EL (cell line): ENCODE measurements at regions not wholly inside any gene's neighbourhood (a gene's known extent, or its start where the extent isn't known, plus 50 kb on each side); places are given as distances from the start of the nearest gene placed in this dataset.
A peak's percentile ranks its signal among the peaks of the same experiment; 100 is the strongest.

Experiments used
- DNase-seq: peaks from one replicate; pipeline ENCODE4 v3.0.0-alpha.2; 2016

DNA sequence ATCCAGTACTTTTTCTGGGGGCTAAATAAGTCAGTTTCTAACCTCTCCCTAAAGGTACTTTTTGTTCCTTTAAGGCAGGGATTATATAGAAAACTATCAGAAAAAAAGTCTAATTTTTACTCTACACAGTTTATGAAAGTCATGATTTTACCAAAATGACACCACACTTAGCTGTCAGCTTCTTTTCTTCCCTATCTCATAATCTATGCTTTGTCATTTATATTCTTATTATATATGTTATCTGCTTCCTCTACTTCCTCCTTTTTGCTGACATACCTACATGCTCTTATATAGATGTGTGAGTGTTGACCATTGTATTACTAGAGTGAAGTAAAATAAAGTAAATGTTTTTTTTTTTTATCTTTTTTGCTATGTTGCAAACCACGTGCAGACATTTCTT is 203.9 kb upstream of the CHRM2 start:
- no peak for DNase-seq

DNA sequence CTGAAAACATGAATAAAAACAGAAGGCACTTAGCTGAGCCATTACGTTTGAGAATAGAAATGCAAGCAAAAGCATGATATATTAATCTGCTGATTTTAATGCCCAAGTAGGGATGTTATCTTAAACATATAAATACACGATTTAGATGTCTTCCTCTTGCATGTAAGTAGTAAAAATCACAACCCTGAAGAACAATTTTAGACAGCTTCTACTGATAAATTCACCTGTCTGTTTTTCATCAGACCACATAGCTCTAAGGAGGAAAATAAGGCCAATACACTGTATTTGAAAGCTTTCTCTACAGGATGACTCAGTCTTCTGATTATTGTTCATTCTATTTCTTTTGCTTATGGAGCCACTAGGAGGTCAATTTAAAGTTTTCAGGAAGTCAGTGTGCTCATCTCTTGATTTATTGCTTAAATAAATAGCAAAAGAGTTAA is 210.9 kb upstream of the CHRM2 start:
- peak; percentile 41 for DNase-seq

DNA sequence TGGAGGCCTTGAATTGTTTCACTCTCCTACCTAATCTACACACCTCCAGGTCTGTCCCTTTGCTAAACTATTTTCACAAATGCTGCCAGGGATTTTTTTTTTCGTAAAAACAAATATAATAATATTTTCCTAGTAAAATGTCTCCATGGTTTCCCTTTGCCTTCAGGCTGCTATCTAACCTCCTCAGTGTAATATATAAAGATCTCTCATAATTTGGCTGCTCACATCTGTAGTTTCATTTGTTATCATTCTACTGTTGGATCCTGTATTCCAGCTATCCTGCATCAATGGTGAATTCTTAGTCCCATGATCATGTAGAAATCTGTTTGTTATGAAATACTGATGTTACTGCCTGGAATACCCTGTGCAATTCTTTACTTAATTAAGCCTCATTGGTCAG is 211.9 kb upstream of the CHRM2 start:
- no peak for DNase-seq

DNA sequence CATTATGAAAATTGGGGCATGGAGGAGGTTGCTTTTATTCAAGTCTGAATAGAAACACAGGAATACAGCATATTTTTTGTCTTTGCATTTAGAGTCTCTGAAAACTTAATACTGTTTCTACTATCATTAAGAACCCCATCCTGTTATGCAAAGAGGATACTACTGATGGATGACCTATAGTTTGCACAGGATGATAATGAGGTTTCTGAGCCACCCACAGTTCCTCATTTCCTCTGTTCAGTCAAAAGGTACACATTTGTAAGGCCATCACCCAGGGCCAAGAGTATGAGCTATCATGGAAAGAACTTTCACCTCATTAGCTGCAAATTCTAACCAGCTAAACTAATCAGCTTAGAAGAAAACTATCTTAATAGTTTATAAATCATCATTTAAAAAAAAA is 213.0 kb upstream of the CHRM2 start:
- DNase-seq = no peak

DNA sequence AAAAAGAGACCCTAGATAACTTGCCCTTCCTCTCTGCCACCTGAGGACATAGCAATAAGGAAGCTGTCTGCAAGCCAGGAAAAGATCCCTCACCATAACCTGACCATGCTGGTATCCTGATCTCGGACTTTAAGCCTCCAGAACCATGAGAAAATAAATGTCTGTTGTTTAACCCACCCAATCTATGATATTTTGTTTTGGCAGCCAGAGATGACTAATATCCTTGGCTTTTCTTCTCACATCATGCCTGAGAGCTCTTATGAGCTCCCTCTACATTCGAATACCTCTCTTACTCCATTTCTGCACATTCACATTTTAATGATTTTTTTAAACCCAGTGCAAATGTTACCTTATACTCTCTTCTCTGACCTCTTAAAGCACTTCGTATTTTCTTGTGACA is 214.0 kb upstream of the CHRM2 start:
- DNase-seq = peak; percentile 52

DNA sequence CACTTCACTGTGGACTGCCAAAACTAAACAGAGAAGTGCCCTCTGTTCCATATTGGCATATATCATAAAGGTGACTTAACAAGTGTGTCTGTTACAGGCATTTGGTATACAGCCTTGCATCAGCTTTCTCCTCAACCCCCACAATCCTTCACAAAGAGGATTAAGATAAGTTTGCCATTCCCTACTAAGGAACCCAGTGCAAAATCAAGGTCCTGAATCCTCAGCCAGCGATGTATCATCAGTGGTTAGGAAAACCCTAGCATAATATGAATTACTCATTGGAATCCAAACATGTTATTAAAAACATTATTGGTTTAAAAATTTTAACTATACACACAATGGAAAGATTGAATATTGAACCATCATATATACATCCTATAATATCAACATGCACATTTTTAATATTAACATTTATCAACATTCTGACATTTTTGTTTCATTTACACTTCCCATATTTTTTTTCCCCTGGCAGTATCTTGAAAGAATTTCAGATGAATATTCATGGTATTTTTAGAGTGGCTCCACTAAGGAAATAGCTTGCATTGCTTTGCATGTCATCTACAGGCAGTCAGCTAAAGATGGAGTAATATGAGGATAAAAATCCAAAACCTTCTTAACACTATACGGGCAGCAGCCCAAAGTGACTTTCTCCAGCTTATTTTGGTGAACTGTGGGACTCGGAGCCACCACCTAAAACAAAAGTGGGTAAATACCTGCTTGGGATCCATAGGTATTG is 215.6 kb upstream of the CHRM2 start:
- peak; percentile 51 for DNase-seq

DNA sequence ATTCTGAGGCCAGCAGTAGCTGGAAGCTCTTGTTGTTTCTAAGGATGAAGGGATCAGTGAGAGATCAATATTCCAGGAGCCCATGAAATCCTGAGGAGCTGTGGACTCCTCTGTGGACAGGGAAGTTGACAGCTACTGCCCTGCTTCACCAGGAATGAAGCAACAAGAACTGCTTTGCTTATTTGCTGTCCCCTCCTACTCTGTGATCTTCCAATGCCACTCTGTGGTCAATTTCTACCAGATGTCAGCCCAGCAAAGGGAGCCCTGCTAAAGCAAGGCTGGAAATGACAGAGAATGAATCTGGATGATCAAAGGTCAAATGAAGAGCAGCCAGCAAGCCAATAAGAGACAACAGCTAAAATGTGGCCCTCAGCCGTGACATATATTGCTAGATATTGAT is 227.5 kb upstream of the CHRM2 start:
- no peak for DNase-seq

DNA sequence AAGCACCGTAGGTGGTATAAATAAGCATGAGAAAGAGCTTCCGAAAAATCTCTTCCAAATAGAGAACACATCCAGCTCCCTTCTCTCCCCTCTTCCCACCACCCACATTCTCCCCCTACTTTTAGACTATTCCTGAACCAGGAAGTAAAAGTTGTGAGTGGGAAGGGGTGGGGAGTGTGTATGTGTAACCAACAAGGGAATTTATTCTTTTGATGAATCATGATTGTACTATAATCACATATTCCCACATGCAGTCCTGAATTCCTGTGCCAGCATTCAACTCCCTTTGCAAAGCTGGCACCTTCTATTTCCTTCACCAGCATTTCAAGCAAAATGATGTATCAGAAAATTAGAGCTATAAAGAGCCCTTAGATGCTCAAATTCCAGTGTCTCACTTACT is 230.6 kb upstream of the CHRM2 start:
- DNase-seq = peak; percentile 47

DNA sequence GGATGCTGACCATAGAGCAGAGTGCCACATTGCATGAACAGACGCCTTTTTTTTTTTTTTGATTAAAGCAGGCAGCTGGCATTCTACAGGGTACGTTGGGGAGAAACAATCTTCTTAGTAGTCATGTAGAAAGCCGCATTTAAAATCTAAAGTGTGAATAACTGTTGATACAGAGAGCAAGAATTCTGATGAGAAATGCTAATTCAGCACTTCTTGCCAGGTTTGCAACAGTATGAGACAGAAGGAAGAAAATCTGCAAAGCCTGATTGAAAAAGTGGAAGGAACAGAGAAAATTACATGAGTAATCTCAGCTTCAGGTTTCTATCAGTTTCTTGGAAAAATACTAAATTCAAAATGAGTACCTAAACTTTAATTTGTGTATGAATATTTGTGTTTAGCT is 232.7 kb upstream of the CHRM2 start:
- DNase-seq = no peak

DNA sequence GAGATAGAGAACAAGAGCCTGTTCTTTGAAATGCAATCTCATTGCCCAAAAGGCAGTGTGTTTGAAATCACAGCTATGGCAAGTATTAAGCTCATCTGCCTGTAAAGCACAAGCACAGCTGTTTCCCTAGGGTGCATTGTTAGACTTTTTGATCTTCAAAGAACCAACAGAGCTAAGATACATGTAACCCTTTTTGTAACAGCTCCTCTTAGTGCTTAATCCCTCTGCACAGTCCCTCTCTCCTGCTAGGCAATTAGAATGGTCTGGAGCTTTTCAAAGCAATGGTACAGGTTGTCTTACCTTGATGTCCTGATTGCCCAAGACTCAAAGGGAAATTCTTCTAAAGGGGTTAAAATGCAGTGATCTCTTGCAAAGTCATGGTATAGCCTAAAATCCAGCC is 249.6 kb upstream of the CHRM2 start:
- DNase-seq = no peak

DNA sequence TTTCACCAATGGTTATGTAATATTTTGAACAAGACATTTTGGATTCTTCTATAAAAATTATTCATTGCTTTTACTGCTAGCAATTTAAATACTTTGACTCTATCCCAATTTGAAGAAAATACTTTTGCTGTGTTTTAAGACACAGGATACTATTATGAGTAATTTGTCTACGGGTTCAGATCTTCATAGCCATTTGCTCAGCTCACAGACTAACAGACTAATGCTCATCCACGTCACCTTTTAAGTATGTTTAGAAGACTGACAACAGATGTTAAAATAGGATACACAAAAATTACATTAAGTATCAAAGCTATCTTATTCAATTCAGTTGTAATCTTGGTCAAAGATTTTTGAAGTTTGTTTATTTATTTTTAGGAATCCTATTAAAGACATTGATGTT is 251.3 kb upstream of the CHRM2 start:
- DNase-seq = peak; percentile 72

DNA sequence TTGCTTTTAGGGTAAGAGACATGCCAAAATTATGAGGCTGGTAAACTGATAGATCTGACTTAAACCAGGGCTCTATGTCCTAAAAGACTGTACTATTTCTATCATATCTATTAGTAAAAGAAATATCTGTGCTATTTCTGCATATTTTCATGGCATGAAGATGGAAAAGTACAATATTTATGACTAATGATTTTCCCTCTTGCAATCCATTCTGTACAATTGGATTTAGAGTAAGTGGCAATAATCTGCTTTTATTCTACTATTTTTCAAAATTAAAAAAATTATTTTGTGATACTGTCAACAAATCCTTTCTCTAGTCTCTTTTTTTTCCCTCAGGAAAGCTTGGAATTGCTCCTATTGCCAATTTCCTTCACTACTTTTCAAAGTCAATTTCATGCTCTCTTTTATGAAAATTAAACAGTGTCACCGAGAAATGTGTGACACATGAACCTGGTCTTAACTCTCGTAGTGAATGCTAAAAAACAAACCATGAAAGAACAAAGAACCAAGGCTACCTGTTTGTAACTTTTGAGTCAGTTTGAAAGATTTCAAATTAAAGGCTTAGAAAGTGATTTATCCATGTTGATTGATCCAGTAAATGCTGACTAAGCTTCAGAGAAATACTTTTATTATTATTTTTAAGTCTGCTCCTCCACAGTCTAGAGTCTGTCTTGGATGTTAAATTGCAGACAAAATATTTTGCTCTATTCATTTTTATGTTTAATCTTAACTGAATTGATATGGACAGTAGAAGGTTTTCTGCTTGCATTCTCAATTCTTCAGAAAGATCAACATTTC is 262.7 kb upstream of the CHRM2 start:
- no peak for DNase-seq

DNA sequence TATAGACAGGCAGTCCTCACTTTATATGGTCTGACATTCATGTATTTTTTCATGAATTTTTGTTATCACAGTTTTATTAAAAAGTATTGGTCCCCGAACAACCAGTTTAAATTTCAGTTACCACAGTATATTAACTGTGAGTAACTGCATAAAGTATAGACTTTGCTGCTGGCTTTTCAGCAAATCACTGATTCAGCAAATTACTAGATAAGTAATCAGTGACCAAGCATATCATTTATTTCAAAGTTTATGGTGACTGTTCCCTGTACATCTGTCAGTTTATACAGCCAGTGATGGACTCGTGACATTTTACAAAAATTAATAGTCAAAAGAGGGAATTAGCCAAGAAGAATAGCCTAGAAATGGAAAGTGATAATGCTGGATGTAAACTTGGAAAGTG is 266.7 kb upstream of the CHRM2 start:
- DNase-seq = no peak

DNA sequence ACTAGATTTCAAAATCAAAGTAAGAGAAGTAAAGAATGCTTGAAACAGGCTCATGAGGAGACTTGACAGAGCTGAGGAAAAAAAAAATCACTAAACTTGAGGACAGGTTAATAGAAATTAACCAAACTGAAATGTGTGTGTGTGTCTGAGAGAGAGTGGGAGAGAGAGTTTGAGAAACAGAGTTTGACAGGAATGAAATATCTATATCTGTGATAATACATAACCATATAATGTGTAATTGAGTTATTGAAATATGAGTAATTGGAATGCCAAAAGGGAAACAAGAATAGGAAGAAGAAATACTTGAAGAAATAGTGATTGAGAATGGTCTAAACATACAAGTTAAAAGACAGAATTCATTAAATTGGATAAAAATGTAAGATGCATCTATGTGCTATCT is 268.0 kb upstream of the CHRM2 start:
- no peak for DNase-seq

DNA sequence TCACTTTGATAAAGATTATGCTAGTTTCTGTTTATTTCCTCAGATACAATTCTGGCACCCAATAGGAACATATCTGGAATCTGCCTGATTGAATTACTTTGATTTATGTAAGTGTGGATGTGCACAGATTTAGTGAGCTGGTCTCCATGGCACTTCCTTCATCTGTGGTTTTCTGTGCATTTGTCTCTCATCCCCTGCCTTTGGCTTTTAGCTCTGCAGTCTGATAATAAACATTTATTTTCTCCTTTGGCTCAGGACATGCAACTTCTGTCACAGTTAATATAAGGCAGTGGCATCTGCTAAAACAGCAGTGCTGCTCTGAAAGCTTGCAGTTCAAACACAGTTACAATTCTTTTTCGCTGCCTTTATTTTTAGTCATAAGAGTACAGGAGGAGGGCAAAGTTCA is 273.7 kb upstream of the CHRM2 start:
- peak; percentile 4 for DNase-seq

DNA sequence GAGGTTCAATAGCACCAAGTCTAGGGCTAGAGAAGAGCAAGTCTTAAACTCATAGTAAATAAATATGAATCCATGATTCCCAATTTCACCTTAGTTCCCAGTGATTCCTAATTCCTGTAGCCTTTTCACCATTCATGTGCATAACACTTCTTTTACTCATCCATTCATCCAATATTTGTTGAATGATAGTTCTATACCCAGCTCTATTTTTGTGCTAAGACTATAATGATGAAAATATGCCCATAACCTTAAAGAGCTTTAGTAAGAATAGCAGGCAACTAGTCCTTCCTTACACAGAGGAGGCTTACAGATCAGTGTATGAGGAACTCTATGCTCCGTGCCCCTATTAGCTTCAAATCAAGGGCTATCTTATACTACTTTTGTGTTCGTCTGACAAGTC is 280.2 kb upstream of the CHRM2 start:
- peak; percentile 53 for DNase-seq

DNA sequence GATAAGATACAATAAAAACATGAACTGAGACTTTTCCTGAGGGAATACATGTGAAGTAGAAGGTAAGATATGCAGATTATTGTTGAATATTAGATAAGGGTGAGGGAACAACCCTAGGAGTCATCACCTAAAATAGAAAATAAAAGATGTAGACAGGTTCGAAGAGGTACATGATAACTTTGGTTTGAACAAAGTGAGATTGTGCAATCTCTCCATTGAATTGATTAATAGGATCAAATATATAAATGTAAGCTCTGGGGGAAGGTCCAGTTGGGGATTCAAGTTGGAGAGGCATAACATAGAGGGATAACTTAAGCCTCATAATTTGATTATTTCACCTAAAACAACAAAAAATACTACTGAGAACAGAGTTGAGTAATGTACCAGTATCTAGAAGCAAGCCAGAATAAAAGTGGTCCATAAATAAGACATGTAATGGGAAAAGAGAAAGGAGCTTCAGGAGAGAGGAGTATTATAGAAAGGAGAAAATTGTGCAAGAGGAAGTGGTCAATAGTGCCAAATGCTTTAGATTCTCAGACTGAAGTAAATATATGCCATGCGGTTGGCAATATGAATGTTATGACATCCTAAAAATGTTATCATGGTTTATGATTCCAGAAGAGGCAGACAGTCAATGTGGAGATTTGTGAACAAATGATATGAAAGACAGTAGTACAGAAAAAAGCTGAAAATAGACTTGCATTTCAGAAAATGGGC is 282.3 kb upstream of the CHRM2 start:
- DNase-seq = peak; percentile 71

DNA sequence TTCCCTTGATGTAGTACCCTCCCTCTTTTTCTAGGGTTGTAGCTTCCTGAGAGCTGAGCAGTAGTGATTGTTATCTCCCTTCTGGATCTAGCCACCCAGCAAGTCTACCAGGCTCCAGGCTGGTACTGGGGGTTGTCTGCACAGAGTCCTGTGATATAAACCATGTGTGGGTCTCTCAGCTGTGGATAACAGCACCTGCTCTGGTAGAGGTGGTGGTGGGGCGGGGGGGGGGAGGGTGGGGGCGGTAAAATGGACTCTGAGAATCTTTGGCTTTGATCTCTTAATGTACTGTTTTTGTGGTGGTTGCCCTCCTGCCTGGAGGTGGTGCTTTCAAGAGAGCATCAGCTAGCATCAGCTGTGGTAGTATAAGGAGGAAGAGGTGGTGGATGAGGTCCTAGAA is 302.0 kb upstream of the CHRM2 start:
- no peak for DNase-seq

DNA sequence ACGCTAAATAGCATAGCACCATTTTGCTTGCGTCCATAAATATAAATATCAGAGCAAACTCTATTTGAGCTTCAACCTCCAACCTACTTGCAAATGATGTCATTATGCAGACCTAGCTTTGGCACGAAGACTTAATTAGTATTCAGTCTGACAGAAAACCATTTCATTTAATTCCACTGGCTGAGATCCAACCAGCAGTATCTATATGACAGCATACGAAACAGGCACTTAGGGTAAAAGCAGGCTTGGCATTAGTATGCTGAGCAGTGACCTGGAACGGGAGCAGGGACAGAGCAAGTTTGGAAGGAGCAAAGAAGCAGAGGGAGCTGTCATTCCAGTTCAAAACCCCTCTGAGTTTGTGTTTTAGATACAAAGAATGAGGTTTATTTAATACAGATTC is 312.5 kb upstream of the CHRM2 start:
- DNase-seq = no peak

DNA sequence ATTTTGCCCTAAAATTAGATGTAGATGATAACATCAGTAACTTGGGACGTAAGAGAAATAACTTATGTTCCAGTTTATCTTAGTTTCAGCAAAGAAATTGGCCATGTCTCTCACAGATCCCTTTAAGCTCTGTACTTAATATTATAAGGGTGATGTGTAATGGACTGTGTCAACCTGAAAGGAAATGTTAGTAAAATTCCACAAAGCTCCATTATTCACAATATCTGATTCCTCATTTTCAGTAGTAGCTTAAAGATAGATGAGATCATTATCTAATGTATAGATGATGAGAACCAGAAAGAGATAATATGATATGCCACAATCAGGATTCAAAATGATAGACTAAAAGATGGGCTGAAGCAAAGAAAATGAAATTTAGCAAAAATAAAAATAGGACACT is 316.8 kb upstream of the CHRM2 start:
- DNase-seq = no peak

DNA sequence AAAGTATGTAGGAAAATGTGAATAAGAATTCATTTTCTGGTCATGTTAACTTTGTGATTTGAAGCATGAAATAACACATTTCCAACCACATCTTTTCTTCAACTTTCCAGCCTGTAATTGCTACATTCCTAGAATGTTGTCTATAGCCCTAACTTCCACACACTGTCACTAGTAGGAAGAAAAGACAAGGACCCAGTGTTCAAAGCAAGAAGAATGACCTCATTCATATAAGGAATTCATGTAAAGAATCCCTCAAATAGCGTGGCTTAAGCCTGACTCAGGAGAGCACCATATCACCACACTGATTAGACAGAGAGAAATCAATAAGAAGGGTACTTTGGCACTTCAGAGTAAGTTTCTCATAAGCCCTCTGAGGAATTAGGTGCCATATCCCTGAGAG is 318.7 kb upstream of the CHRM2 start:
- DNase-seq = no peak

DNA sequence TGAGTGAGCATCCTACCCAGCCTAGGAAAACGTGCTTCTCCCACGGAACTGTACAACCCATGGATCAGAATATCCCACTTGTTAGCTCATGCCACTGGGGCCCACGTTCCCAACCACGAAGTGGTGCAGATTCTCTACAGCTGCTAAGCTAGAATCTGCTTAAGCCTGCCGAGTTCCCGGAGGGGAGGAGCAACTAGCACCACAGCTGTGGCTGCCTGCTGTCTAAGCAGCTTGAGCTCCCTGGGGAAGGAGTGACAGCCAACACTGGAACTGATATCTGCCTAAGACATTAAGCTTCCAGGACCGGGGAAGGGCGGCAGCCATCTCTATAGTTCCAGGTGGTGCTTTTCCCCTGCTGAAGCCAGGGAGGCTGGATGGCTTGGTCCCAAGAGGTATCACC is 334.7 kb upstream of the CHRM2 start:
- DNase-seq = no peak

DNA sequence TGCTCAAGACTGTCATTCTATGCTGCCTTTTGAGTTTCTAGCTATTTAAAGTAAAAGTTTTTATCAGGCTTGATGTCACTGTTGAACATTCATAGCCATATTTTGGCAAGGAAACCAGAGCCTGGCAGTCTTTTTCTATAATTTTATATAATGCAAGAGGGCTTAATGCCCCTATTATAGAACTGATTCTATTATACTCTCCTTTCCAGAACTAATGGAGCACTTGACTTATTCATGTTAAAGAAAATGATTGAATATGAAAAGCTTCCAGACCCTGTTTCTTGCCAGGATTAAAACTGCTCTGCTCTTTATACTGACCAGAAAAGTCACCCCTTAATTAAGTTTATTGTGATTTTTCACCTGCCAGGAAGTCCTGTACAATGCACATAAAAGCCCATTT is 337.6 kb upstream of the CHRM2 start:
- no peak for DNase-seq

DNA sequence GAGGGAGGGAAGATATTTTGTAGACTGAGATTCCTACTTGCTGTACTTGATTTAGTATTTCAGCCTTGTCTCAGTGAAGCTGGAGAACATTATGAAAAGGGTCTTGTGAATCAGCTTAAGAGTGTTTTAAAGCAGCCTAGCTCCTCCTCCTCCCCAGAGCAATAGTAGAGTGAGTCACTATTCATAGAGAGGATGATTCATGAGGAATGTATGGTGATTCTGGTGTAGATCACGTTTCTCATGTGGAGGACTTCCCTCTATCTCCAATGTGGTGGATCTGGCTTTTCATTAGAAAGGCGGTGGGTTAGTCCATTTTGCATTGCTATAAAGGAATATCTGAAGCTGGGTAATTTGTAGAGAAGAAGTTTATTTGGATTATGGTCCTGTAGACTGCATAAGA is 340.1 kb upstream of the CHRM2 start:
- peak; percentile 90 for DNase-seq
